WTC11 (cell line): ENCODE measurements at regions not wholly inside any gene's neighbourhood (a gene's known extent, or its start where the extent isn't known, plus 50 kb on each side); places are given as distances from the start of the nearest gene placed in this dataset.

Source experiments
- ESRRA ChIP-seq: sonication (generic); formaldehyde crosslinking; IDR thresholded peaks from 2 replicates; pipeline ENCODE4 v1.8.1; 2022; ENCODE audit warnings: mild to moderate bottlenecking, missing genetic modification reagents, borderline replicate concordance
- MXD4 ChIP-seq: fragments of 250-450 bp; sonication (Bioruptor Pico); IDR thresholded peaks from 2 replicates; pipeline ENCODE4 v1.8.0; 2021; ENCODE audit warnings: mild to moderate bottlenecking, moderate library complexity, borderline replicate concordance
- USF1 ChIP-seq: sonication (generic); formaldehyde crosslinking; IDR thresholded peaks from 2 replicates; pipeline ENCODE4 v1.8.0; 2022; ENCODE audit warnings: mild to moderate bottlenecking, missing genetic modification reagents
- ZBTB21 ChIP-seq: sonication (generic); formaldehyde crosslinking; IDR thresholded peaks from 2 replicates; pipeline ENCODE4 v1.8.1; 2023; ENCODE audit warnings: mild to moderate bottlenecking, missing genetic modification reagents, borderline replicate concordance
- TF ChIP-seq, protein P1 (sequence below): sonication (generic); formaldehyde crosslinking; conservative IDR thresholded peaks from 2 replicates; pipeline ENCODE4 v1.8.1; 2022; ENCODE audit warnings: mild to moderate bottlenecking, missing genetic modification reagents
- TF ChIP-seq, protein P2 (sequence below): fragments of 200-600 bp; IDR thresholded peaks from 2 replicates; pipeline ENCODE4 v1.8.0; 2022; ENCODE audit warnings: antibody characterized with exemption
- TF ChIP-seq, protein P3 (sequence below): sonication (generic); formaldehyde crosslinking; IDR thresholded peaks from 2 replicates; pipeline ENCODE4 v1.8.0; 2022; ENCODE audit warnings: mild to moderate bottlenecking, missing genetic modification reagents
- TF ChIP-seq, protein P4 (sequence below): sonication (generic); formaldehyde crosslinking; IDR thresholded peaks from 2 replicates; pipeline ENCODE4 v1.8.0; 2022; ENCODE audit warnings: mild to moderate bottlenecking, missing genetic modification reagents
- TF ChIP-seq, protein P5 (sequence below): sonication (generic); formaldehyde crosslinking; IDR thresholded peaks from 2 replicates; pipeline ENCODE4 v1.8.1; 2023; ENCODE audit warnings: mild to moderate bottlenecking, missing genetic modification reagents

DNA sequence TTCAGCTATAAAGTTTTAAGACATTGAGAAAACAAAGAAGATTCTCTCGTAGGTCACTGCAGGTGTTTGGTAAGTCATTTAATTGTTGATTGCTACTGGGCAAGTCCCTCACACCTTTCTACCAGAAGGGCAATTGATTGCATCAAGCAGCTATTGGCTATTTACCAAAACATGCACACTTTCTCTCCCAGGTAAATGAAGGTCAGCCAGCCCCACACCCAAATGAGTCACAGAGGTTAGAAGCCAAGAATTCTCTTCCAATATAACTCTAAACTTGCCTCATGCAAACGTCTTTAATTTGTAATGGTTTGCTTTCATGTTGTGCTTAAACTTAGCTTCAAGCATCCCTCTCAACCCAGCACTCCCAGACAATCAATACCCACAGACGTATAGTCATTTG is 475.3 kb upstream of the ADGRL2 start:
- TF ChIP-seq MXD4 (CRISPR knock-in tag) (no peak), ZBTB21 (CRISPR knock-in tag) (no peak), USF1 (CRISPR knock-in tag) (no peak), ESRRA (CRISPR knock-in tag) (no peak)
- TF ChIP-seq, protein P1, sequence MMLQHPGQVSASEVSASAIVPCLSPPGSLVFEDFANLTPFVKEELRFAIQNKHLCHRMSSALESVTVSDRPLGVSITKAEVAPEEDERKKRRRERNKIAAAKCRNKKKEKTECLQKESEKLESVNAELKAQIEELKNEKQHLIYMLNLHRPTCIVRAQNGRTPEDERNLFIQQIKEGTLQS (CRISPR knock-in tag), result no peak
- TF ChIP-seq, protein P2, sequence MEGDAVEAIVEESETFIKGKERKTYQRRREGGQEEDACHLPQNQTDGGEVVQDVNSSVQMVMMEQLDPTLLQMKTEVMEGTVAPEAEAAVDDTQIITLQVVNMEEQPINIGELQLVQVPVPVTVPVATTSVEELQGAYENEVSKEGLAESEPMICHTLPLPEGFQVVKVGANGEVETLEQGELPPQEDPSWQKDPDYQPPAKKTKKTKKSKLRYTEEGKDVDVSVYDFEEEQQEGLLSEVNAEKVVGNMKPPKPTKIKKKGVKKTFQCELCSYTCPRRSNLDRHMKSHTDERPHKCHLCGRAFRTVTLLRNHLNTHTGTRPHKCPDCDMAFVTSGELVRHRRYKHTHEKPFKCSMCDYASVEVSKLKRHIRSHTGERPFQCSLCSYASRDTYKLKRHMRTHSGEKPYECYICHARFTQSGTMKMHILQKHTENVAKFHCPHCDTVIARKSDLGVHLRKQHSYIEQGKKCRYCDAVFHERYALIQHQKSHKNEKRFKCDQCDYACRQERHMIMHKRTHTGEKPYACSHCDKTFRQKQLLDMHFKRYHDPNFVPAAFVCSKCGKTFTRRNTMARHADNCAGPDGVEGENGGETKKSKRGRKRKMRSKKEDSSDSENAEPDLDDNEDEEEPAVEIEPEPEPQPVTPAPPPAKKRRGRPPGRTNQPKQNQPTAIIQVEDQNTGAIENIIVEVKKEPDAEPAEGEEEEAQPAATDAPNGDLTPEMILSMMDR, result no peak
- TF ChIP-seq, protein P3, sequence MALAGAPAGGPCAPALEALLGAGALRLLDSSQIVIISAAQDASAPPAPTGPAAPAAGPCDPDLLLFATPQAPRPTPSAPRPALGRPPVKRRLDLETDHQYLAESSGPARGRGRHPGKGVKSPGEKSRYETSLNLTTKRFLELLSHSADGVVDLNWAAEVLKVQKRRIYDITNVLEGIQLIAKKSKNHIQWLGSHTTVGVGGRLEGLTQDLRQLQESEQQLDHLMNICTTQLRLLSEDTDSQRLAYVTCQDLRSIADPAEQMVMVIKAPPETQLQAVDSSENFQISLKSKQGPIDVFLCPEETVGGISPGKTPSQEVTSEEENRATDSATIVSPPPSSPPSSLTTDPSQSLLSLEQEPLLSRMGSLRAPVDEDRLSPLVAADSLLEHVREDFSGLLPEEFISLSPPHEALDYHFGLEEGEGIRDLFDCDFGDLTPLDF (CRISPR knock-in tag), result no peak
- TF ChIP-seq, protein P4, sequence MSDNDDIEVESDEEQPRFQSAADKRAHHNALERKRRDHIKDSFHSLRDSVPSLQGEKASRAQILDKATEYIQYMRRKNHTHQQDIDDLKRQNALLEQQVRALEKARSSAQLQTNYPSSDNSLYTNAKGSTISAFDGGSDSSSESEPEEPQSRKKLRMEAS (CRISPR knock-in tag), result no peak
- TF ChIP-seq, protein P5, sequence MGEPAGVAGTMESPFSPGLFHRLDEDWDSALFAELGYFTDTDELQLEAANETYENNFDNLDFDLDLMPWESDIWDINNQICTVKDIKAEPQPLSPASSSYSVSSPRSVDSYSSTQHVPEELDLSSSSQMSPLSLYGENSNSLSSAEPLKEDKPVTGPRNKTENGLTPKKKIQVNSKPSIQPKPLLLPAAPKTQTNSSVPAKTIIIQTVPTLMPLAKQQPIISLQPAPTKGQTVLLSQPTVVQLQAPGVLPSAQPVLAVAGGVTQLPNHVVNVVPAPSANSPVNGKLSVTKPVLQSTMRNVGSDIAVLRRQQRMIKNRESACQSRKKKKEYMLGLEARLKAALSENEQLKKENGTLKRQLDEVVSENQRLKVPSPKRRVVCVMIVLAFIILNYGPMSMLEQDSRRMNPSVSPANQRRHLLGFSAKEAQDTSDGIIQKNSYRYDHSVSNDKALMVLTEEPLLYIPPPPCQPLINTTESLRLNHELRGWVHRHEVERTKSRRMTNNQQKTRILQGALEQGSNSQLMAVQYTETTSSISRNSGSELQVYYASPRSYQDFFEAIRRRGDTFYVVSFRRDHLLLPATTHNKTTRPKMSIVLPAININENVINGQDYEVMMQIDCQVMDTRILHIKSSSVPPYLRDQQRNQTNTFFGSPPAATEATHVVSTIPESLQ (CRISPR knock-in tag), result no peak
